A549 (cell line): ENCODE measurements at regions not wholly inside any gene's neighbourhood (a gene's known extent, or its start where the extent isn't known, plus 50 kb on each side); places are given as distances from the start of the nearest gene placed in this dataset.

ENCODE experiments used
- ATAC-seq, 2 experiments: fragments of 200-7000 bp in 1 of 2; fragments of >200 bp in 1 of 2; cut with Nextera tagmentation in 1 of 2; cut with Tn5 transposase in 1 of 2; 3 replicates each; pipeline versions ENCODE4 v1.8.0 to v1.9.1; 2018 to 2020; ENCODE audit warnings: mild to moderate bottlenecking in 1 of 2, moderate library complexity in 1 of 2
- CTCF ChIA-PET: fragments of 300-600 bp; sonication (Branson Sonifier 250); formaldehyde crosslinking; extraction: SDS; loops from one replicate; lab custom pipeline; 2021; ENCODE audit warnings: antibody characterized with exemption, inconsistent platforms; lab: Yijun Ruan, JAX
- POLR2A ChIA-PET: fragments of 350-600 bp; formaldehyde crosslinking; extraction: SDS; loops from one replicate; lab custom pipeline; 2021; ENCODE audit warnings: antibody characterized with exemption, inconsistent platforms; lab: Yijun Ruan, JAX
- DNase-seq, 2 experiments: peaks; one replicate each; pipeline versions ENCODE4 v3.0.0 to v3.0.0-alpha.2; 2011 to 2016; ENCODE audit warnings: low read depth in 1 of 2, low spot score in 1 of 2
- FAIRE-seq: peaks from 2 replicates; lab custom pipeline; 2011; peaks lifted over from hg19 to GRCh38; lab: Jason Lieb, UNC
- H3K27ac ChIP-seq, 2 experiments: fragments of >200 bp; sonication (Bioruptor Twin); formaldehyde crosslinking; 3 replicates each; pipeline ENCODE4 v1.5.1; 2016 to 2017
- H3K4me1 ChIP-seq: fragments of >200 bp; sonication (Bioruptor Twin); formaldehyde crosslinking; 3 replicates; pipeline ENCODE4 v1.6.1; 2016
- H3K4me2 ChIP-seq: fragments of >200 bp; sonication (Bioruptor Twin); formaldehyde crosslinking; 3 replicates; pipeline ENCODE4 v1.6.1; 2016
- H3K4me3 ChIP-seq: fragments of >200 bp; sonication (Bioruptor Twin); formaldehyde crosslinking; 3 replicates; pipeline ENCODE4 v1.5.1; 2016
- H3K9me3 ChIP-seq: fragments of >200 bp; sonication (Bioruptor Twin); formaldehyde crosslinking; 3 replicates; pipeline ENCODE4 v1.6.1; 2016
- ATOH8 ChIP-seq: fragments of 250-450 bp; sonication (Bioruptor Pico); IDR thresholded peaks from 2 replicates; pipeline ENCODE4 v1.5.0; 2020; ENCODE audit warnings: low read depth, mild to moderate bottlenecking, moderate library complexity
- EHF ChIP-seq: fragments of 250-450 bp; sonication (Bioruptor Pico); IDR thresholded peaks from 2 replicates; pipeline ENCODE4 v1.5.0; 2020; ENCODE audit warnings: mild to moderate bottlenecking
- FOSL2 ChIP-seq, 2 experiments: fragments of 450-650 bp in 1 of 2; fragments of >200 bp in 1 of 2; sonication (Bioruptor Twin) in 1 of 2; formaldehyde crosslinking; IDR thresholded peaks; 2 replicates each; pipeline versions ENCODE4 v1.5.0 to v1.6.1; 2016 to 2020; ENCODE audit warnings: mild to moderate bottlenecking in 1 of 2, moderate library complexity in 1 of 2
- HDAC2 ChIP-seq: fragments of 200-600 bp; sonication (generic); IDR thresholded peaks from 2 replicates; pipeline ENCODE4 v1.6.1; 2016
- HOXB13 ChIP-seq: fragments of 250-450 bp; sonication (Bioruptor Pico); IDR thresholded peaks from 2 replicates; pipeline ENCODE4 v1.5.0; 2020; ENCODE audit warnings: low read depth, mild to moderate bottlenecking, moderate library complexity
- HOXB5 ChIP-seq: fragments of 250-450 bp; sonication (Bioruptor Pico); IDR thresholded peaks from 2 replicates; pipeline ENCODE4 v1.5.0; 2020; ENCODE audit warnings: mild to moderate bottlenecking, moderate library complexity
- MAFK ChIP-seq: fragments of 450-650 bp; IDR thresholded peaks from 2 replicates; pipeline ENCODE4 v1.6.1; 2014; ENCODE audit not compliant: partially characterized antibody
- NR3C1 ChIP-seq: fragments of >200 bp; sonication (Bioruptor Twin); formaldehyde crosslinking; IDR thresholded peaks from 3 replicates; pipeline ENCODE4 v1.6.1; 2017
- RARB ChIP-seq: fragments of 250-450 bp; sonication (Bioruptor Pico); IDR thresholded peaks from 2 replicates; pipeline ENCODE4 v1.8.0; 2021; ENCODE audit warnings: mild to moderate bottlenecking, moderate library complexity
- SMC3 ChIP-seq: fragments of >200 bp; sonication (Bioruptor Twin); formaldehyde crosslinking; IDR thresholded peaks from 3 replicates; pipeline ENCODE4 v1.6.1; 2018; ENCODE audit warnings: inconsistent platforms
- ZFP36 ChIP-seq: fragments of 450-650 bp; IDR thresholded peaks from 2 replicates; pipeline ENCODE4 v1.6.1; 2014; ENCODE audit warnings: borderline replicate concordance; ENCODE audit not compliant: partially characterized antibody
- WGBS: methylation state at CpG from one replicate; pipeline ENCODE4 v1.1.6; 2017; ENCODE audit errors: missing lambda C conversion rate; 5-methylcytosine and 5-hydroxymethylcytosine counted together
- TF ChIP-seq, protein P1 (sequence below): fragments of >200 bp; sonication (Bioruptor Twin); formaldehyde crosslinking; IDR thresholded peaks from 3 replicates; pipeline ENCODE4 v1.6.1; 2016
- TF ChIP-seq, protein P2 (sequence below): fragments of 150-350 bp; IDR thresholded peaks from 2 replicates; pipeline ENCODE4 v1.6.1; 2014; ENCODE audit warnings: low read depth, mild to moderate bottlenecking, low read length
- TF ChIP-seq, protein P3 (sequence below): fragments of 200-600 bp; sonication (generic); IDR thresholded peaks from 2 replicates; pipeline ENCODE4 v1.6.1; 2016; ENCODE audit warnings: antibody characterized with exemption, mild to moderate bottlenecking, moderate library complexity
- TF ChIP-seq, protein P4 (sequence below): fragments of 250-450 bp; sonication (Bioruptor Pico); IDR thresholded peaks from 2 replicates; pipeline ENCODE4 v1.5.0; 2021; ENCODE audit warnings: mild to moderate bottlenecking, moderate library complexity, borderline replicate concordance

DNA sequence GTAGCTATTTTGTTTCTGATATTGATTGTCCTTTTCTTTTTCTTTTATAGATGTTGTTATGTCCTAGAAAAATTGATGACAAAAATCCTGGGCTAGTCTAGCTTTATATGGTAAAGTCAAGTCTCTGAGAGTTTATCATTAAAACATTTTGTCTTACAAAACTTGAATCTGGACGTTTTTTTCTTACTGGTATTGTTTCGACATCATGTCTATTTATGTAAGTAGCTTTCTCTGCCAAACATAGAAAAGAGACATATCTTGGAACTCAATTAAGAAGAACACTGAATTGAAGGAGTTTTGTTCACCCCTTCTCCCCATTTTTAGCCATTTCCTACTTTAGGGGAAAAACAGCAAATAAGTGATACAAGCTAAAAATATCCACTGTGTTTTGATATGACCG, 151.5 kb downstream of the ISOC1 start:
- TF ChIP-seq, protein P1, sequence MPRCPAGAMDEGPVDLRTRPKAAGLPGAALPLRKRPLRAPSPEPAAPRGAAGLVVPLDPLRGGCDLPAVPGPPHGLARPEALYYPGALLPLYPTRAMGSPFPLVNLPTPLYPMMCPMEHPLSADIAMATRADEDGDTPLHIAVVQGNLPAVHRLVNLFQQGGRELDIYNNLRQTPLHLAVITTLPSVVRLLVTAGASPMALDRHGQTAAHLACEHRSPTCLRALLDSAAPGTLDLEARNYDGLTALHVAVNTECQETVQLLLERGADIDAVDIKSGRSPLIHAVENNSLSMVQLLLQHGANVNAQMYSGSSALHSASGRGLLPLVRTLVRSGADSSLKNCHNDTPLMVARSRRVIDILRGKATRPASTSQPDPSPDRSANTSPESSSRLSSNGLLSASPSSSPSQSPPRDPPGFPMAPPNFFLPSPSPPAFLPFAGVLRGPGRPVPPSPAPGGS, result no peak
- TF ChIP-seq ATOH8 (CRISPR knock-in tag) (no peak), RARB (CRISPR knock-in tag) (no peak), HOXB5 (no peak)
- TF ChIP-seq, protein P2, sequence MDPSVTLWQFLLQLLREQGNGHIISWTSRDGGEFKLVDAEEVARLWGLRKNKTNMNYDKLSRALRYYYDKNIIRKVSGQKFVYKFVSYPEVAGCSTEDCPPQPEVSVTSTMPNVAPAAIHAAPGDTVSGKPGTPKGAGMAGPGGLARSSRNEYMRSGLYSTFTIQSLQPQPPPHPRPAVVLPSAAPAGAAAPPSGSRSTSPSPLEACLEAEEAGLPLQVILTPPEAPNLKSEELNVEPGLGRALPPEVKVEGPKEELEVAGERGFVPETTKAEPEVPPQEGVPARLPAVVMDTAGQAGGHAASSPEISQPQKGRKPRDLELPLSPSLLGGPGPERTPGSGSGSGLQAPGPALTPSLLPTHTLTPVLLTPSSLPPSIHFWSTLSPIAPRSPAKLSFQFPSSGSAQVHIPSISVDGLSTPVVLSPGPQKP, result no peak
- TF ChIP-seq, protein P3, sequence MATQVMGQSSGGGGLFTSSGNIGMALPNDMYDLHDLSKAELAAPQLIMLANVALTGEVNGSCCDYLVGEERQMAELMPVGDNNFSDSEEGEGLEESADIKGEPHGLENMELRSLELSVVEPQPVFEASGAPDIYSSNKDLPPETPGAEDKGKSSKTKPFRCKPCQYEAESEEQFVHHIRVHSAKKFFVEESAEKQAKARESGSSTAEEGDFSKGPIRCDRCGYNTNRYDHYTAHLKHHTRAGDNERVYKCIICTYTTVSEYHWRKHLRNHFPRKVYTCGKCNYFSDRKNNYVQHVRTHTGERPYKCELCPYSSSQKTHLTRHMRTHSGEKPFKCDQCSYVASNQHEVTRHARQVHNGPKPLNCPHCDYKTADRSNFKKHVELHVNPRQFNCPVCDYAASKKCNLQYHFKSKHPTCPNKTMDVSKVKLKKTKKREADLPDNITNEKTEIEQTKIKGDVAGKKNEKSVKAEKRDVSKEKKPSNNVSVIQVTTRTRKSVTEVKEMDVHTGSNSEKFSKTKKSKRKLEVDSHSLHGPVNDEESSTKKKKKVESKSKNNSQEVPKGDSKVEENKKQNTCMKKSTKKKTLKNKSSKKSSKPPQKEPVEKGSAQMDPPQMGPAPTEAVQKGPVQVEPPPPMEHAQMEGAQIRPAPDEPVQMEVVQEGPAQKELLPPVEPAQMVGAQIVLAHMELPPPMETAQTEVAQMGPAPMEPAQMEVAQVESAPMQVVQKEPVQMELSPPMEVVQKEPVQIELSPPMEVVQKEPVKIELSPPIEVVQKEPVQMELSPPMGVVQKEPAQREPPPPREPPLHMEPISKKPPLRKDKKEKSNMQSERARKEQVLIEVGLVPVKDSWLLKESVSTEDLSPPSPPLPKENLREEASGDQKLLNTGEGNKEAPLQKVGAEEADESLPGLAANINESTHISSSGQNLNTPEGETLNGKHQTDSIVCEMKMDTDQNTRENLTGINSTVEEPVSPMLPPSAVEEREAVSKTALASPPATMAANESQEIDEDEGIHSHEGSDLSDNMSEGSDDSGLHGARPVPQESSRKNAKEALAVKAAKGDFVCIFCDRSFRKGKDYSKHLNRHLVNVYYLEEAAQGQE, result no peak
- Histone ChIP-seq H3K9me3 (no peaks in the 10 kb centered on the region), H3K4me3 (no peak overlapping the region), H3K4me1 (no peaks in the 10 kb centered on the region), H3K27ac (no peak overlapping the region), H3K4me2 (no peak overlapping the region)
- WGBS, result 6% methylated on average over 3 of the region's 3 CpGs
- FAIRE-seq (no peak), ATAC-seq (no peak), DNase-seq (no peak)
- CTCF ChIA-PET, result no interaction called here
- POLR2A ChIA-PET, result no interaction called here

DNA sequence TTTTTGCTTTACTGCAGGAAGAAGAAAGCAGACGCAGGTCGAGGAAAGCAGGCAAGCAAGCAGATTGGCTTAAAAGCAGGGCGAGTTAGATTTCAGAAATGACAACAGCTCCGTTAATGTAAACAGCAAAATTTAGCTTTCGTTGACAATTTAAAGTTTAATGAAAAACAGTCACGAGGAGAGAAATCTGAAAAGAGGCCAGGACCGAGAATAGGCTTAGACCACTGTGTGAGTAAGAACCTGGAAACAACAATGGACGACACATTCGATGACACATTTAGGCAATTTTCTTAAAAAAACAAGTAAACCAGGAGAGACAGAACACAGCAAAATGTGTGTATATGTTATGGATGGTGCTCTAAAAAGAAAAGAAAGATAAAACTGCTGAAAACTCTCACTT, 155.3 kb downstream of the ISOC1 start:
- Histone ChIP-seq H3K9me3 (no peaks in the 10 kb centered on the region), H3K4me3 (no peak overlapping the region), H3K27ac (no peak overlapping the region), H3K4me1 (no peaks in the 10 kb centered on the region), H3K4me2 (no peak overlapping the region)
- 22% methylated on average over 9 of the region's 9 CpGs for WGBS
- FAIRE-seq, result no peak
- CTCF ChIA-PET, result no interaction called here
- POLR2A ChIA-PET, result no interaction called here
- no peak for DNase-seq
- no peak for TF ChIP-seq EHF (CRISPR knock-in tag)
- no peak for TF ChIP-seq HDAC2
- TF ChIP-seq SMC3, result no peak
- no peak for TF ChIP-seq FOSL2 (IDR thresholded peaks at IDR 0.05)
- TF ChIP-seq FOSL2 (CRISPR knock-in tag; IDR thresholded peaks at IDR 0.05), result no peak
- no peak for TF ChIP-seq MAFK
- TF ChIP-seq HOXB13 (CRISPR knock-in tag), result no peak
- no peak for TF ChIP-seq NR3C1
- no peak for TF ChIP-seq ZFP36
- TF ChIP-seq, protein P4, sequence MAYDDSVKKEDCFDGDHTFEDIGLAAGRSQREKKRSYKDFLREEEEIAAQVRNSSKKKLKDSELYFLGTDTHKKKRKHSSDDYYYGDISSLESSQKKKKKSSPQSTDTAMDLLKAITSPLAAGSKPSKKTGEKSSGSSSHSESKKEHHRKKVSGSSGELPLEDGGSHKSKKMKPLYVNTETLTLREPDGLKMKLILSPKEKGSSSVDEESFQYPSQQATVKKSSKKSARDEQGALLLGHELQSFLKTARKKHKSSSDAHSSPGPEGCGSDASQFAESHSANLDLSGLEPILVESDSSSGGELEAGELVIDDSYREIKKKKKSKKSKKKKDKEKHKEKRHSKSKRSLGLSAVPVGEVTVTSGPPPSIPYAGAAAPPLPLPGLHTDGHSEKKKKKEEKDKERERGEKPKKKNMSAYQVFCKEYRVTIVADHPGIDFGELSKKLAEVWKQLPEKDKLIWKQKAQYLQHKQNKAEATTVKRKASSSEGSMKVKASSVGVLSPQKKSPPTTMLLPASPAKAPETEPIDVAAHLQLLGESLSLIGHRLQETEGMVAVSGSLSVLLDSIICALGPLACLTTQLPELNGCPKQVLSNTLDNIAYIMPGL (CRISPR knock-in tag), result no peak
- no peak for ATAC-seq
